GM12872 (cell line): ENCODE measurements at regions not wholly inside any gene's neighbourhood (a gene's known extent, or its start where the extent isn't known, plus 50 kb on each side); places are given as distances from the start of the nearest gene placed in this dataset.

Experiments used
- CTCF ChIP-seq: IDR thresholded peaks from 3 replicates; pipeline ENCODE4 v1.5.1; 2011; ENCODE audit warnings: low read depth, mild to moderate bottlenecking, low read length, moderate library complexity; ENCODE audit not compliant: insufficient read depth

- peak; percentile 47; the same call in 2 of the 3 replicates for TF ChIP-seq CTCF
These were observed 246.8 kb upstream of the TNP1 start for GRCh38 chr2:217106650-217107014.

GRCh38 chr2:217105733-217106649 is 246.1 kb upstream of the TNP1 start:
- TF ChIP-seq CTCF, result no peak

- TF ChIP-seq CTCF, result no peak
These were observed 244.1 kb upstream of the TNP1 start for GRCh38 chr2:217103752-217104545.

DNA sequence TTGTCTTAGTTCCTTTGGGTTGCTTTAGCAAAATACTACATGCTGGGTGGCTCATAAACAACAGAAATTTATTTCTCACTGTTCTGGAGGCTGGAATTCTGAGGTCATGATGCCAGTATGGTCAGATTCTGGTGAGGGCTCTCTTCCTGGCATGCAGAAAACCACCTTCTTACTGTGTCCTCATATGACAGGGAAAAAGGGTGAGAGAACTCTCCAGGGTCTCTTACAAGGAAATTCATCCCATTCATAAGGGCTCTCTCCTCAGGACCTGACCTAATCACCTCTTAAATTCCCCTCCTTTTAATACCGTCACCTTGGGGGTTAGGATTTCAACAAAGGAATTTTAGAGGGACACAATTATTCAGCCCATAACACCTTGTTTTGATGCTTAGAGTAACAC is 243.1 kb upstream of the TNP1 start:
- TF ChIP-seq CTCF, result no peak

DNA sequence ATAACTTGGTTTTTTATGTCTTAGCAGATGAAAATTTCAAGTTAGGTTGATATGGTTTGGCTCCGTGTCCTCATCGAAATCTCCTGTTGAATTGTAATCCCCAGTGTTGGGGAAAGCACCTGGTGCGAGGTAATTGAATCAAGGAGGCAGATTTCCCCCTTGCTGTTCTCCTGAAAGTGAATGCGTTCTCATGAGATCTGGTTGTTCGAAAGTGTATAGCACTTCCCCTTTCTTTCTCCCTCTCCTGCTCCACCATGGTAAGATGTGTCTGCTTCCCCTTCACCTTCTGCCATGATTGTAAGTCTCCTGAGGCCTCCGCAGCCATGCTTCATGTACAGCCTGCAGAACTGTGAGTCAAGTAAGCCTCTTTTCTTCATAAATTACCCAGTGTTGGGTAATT is 242.1 kb upstream of the TNP1 start:
- no peak for TF ChIP-seq CTCF

- TF ChIP-seq CTCF, result no peak
These were observed 239.7 kb upstream of the TNP1 start for GRCh38 chr2:217099561-217099960.

DNA sequence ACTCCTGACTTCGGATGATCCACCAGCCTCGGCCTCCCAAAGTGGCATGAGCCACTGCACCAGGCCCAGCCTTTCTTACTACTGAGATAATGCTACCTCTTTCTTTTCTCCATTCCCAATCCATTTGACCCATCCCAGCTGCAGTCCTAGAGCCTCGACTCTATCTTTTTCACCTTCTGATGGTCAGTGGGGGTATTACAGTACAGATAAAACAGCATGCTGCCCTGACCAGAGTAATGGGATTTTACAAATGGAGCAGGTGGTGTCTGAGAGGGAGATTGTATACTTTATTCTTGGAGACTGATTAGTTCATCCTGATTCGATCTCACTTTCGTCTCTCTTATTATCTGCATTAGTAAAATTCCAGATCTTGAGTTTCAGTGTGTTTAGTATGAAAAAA is 238.6 kb upstream of the TNP1 start:
- no peak for TF ChIP-seq CTCF
